HG03039 (cell line): ENCODE measurements at regions not wholly inside any gene's neighbourhood (a gene's known extent, or its start where the extent isn't known, plus 50 kb on each side); places are given as distances from the start of the nearest gene placed in this dataset.
A peak's percentile ranks its signal among the peaks of the same experiment; 100 is the strongest.

Source experiments
- ATAC-seq: cut with Tn5 transposase; IDR thresholded peaks from one replicate; pipeline ENCODE4 v1.9.1; 2021; ENCODE audit warnings: mild to moderate bottlenecking, moderate library complexity; ENCODE audit not compliant: unreplicated experiment

- ATAC-seq: no peak
Measured at GRCh38 chr1:75984781-75985180, 52.6 kb upstream of the ASB17 start.

DNA sequence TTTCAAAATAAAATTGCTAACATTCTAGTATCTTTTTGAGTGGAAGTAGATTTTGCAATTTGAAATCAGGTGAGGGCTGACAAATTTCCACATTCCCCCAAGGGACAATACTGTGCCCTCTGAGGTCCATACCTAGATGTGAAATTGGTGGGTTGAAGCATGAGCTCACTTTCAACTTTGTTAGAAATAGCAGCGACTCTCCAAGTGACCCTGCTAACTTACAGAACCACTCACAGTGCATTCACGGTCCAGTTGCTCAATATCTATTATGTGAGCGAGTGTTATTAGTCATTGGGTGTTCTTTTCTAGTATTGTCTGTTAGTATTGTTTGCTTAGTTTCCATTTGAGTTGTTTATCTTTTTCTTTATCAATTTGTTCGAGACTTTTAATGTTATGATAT lies 53.6 kb upstream of the ASB17 start:
- ATAC-seq: peak; percentile 85

DNA sequence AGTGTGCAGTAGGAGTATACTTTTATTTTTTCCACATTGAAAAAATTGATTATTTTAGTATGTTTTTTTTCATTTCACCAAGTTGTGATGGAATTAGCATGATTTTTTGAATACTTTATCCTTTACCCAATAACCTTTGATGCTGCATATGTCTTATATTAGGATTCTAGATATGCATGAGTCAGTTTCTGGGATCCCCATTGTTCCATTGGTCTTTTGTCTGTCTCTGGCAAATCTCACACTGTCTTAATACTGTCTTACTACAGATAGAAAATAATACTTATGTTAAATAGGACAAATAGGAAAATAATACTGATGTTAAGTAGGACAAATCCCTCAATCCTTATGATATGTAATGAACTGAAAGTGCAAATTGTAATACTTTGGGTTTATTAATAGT lies 54.3 kb upstream of the ASB17 start:
- no peak for ATAC-seq

- ATAC-seq: no peak
Measured at GRCh38 chr1:75989121-75989520, 56.9 kb upstream of the ASB17 start.

DNA sequence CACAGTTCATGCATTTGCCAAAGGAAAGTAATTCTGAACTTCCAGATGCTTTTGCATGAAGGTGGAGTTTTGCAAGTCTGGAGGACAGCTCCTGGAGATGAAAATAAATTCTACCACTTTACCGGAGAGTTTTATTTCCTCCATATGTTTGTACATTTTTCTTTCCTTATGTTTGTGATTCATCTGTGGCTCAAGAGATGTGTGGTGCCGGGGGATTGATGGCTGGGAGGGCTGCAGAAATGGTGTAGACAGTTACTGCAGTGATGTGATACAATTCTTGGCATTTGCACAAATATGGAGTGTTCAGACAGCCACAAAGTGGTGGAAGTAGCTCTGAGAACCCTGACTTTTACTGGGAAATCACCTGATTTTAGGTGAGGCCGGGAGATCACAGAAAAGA lies 58.5 kb upstream of the ASB17 start:
- ATAC-seq: no peak

DNA sequence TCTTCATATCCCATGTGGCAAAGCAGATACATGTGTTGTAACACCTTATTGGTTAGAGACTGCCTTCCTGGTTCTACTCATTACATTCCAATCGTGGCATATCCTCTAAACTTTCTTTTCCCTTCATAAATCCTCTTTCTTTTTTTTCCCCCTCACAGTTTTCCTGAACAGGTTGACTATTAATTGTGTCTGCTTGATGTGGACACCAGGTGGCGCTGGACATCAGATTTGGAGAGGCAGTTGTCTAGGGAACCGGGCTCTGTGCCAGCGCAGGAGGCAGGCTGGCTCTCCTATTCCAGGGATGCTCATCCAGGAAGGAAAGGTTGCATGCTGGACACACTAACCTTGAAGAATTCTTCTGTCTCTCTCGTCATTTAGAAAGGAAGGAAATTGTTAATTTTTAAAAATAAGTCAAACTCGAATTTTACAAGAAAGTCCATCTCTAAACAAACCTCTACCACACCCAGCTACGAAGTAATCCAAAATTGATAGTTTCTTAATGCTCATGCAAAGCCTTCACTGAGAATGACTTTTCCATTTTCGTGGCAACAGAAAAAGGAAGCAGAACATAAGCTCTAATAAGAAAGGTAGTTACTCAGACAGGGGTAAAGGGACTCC lies 59.4 kb upstream of the ASB17 start:
- no peak for ATAC-seq

GRCh38 chr1:75992312-75992711 lies 60.1 kb upstream of the ASB17 start:
- ATAC-seq: no peak

GRCh38 chr1:75993661-75994060 lies 61.5 kb upstream of the ASB17 start:
- no peak for ATAC-seq

DNA sequence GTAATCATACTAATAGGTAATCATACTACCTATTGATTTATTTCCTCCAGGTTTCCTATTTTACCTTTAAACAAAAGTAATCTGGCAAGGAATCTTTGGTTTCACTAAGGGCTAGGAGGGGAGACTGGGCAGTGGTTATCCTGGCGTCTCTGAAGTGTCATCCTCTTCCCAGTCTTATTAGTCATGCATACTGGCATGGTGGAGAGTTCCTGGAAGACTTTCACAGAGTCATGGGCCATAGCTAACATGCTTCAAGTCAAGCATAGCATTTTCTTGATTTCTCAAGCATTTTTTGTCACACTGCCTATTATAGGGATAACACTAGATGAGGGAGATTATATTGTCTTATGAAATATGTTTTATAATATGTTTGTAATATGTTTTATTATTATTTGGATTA lies 64.0 kb upstream of the ASB17 start:
- ATAC-seq: no peak

DNA sequence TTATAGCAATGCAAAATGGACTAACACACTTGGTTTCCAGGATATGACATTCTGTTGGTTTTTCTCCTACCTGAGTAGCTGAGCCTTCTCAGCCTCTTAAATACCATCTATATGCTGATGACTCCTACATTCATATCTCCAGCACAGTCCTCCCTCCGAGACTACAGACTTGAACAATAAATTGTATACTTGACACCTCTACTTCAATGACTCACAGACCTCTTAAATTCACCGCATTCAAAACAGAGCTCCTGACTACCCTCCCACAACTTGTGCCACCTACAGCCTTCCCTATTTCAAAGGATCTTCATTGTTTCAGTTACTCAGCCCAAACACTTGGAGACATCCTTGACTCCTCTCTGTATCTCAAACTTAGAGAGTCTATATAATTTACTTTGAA lies 66.8 kb upstream of the ASB17 start:
- no peak for ATAC-seq

- ATAC-seq: no peak
Measured at GRCh38 chr1:76003946-76004345, 70.6 kb upstream of the ST6GALNAC3 start.

- ATAC-seq: no peak
Measured at GRCh38 chr1:76005765-76006164, 68.8 kb upstream of the ST6GALNAC3 start.

DNA sequence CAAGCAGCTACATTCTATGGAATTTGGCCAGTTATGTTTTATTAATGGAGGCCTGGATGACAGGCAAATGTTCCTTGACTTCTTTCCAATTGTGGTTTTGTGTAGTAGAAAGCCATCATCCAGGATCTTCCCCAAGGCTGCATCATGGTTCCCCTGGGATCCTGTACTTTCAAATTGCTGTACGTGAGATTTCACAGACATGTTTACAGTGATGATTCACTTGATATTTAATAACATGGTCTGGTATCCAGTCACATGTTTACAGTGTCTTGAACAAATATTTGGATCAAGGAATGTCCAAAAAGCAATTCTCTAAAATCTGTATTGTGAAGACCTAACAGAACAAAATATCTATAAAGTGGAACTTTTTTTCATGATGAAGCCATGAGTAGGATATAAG lies 68.3 kb upstream of the ST6GALNAC3 start:
- no peak for ATAC-seq

GRCh38 chr1:76010802-76011201 lies 63.7 kb upstream of the ST6GALNAC3 start:
- ATAC-seq: no peak

DNA sequence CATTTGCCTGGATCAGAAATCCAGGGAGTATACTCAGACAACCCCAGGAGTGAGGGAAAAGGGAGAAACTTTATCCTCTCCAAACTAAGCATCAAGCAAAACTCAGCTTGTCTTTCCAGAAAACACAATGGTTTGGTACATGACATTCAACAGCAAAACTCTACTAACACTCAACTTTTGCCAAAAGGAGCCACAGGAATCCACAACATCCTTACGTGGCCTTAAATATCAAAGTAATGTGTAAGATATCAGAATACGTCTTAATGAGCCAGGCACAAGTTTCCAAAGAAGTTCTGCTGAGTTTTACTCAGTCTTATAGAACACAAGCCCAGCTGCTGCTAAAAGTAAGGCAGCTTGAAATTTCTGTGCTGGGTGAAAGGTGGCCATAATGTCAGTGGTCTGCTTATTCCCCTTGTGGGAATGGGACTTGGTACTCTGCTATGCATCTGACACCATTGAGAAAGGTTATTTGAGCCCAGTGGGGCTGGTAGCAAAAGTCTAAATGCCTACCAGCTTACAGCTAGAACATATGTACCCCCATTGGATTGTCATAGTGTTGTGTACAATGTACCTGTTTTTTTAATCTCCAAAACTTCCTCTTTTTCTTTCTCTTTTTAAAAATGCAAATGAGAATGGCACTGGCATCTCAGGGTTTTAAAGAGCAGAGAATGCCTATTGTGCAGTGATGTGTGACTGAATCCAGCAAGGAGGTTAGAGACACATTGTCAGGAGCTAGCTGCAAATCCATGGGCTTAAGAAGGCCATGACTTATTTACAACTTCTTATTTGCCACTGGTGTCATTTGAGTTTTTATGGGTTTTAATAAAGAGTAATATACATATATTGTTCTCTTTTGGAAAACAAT lies 62.0 kb upstream of the ST6GALNAC3 start:
- no peak for ATAC-seq

DNA sequence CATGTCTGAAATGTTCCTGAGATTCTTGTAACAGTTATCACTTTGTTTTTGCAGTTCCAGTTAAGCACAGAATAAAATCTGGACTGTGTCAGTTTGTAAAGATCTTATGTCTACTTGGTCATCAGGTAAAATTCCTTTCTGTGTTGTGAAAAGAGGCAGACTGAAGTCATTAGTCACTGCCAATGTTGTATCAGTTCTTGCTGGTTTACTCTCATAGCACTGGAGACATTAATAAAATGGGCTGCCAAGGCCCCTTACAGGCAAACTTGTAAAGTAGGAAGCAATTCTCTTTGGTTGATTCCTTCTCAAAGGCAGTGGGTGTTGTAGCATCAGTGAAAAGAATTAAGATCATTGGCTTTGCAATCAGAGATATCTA lies 61.4 kb upstream of the ST6GALNAC3 start:
- no peak for ATAC-seq

DNA sequence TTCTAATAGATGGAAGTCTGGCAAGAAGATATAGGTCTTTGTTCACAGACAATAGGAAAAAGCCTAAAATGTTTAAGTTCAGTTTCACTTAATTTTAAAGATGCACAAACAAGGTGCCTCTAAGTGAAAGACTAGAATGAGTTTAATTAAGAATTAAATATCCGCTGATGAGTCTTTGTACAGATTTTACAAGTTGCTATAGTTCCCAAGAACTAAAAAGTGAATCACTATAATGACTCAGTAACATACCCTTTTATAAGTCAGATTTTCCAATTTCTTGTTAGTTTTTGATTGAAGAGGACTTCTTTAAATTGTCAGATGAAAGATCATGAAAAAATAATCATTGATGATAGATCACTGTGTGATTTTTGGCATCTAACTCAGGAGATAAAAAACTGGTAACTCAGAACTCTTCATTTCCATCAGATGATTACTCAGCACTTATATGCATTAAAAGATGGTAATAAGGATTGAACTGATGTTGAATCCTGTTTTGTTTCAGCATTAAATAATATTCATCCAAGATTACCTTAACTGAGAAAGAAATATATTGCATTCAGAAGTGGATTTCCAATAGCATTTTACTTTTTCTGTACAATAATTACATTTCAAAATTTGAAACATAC lies 59.0 kb upstream of the ST6GALNAC3 start:
- ATAC-seq: no peak

GRCh38 chr1:76018045-76018444 lies 56.5 kb upstream of the ST6GALNAC3 start:
- no peak for ATAC-seq

GRCh38 chr1:76021846-76022245 lies 52.7 kb upstream of the ST6GALNAC3 start:
- no peak for ATAC-seq

- no peak for ATAC-seq
Measured at GRCh38 chr1:76023669-76024435, 50.7 kb upstream of the ST6GALNAC3 start.
